Small intestine (tissue), 7 donors: ENCODE measurements at regions not wholly inside any gene's neighbourhood (a gene's known extent, or its start where the extent isn't known, plus 50 kb on each side); places are given as distances from the start of the nearest gene placed in this dataset.

Source experiments
- DNase-seq, 2 donors: peaks; one replicate each; pipeline versions ENCODE4 v3.0.0 to v3.0.0-alpha.2; 2013
- FAIRE-seq: peaks from 2 replicates; lab custom pipeline; 2012; peaks lifted over from hg19 to GRCh38; lab: Jason Lieb, UNC
- H3K27ac ChIP-seq, 3 donors: one replicate each; pipeline ENCODE4 v1.5.1; 2013; ENCODE audit warnings: low read length in 2 of 3, mild to moderate bottlenecking in 2 of 3, control low read depth in 1 of 3, inconsistent platforms in 1 of 3, low read depth in 1 of 3, moderate library complexity in 1 of 3
- H3K27me3 ChIP-seq, 3 donors: one replicate each; pipeline ENCODE4 v1.6.1; 2013; ENCODE audit warnings: low read length in 3 of 3, inconsistent platforms in 1 of 3; ENCODE audit not compliant: control insufficient read depth in 3 of 3, insufficient read depth in 3 of 3
- H3K36me3 ChIP-seq, 3 donors: one replicate each; pipeline ENCODE4 v1.6.1; 2013; ENCODE audit warnings: low read length in 3 of 3, inconsistent platforms in 1 of 3, low read depth in 1 of 3, mild to moderate bottlenecking in 1 of 3, moderate library complexity in 1 of 3; ENCODE audit not compliant: control insufficient read depth in 3 of 3, insufficient read depth in 2 of 3
- H3K4me1 ChIP-seq, 3 donors: one replicate each; pipeline ENCODE4 v1.6.1; 2013; ENCODE audit warnings: low read length in 2 of 3, inconsistent platforms in 1 of 3, low read depth in 1 of 3, mild to moderate bottlenecking in 1 of 3, moderate library complexity in 1 of 3; ENCODE audit not compliant: control insufficient read depth in 3 of 3, insufficient read depth in 2 of 3
- H3K4me3 ChIP-seq, 3 donors: one replicate each; pipeline ENCODE4 v1.5.1; 2013; ENCODE audit warnings: low read length in 3 of 3, control low read depth in 1 of 3, inconsistent platforms in 1 of 3, low read depth in 1 of 3, mild to moderate bottlenecking in 1 of 3, moderate library complexity in 1 of 3
- H3K9me3 ChIP-seq, 2 donors: one replicate each; pipeline ENCODE4 v1.6.1; 2013; ENCODE audit warnings: low read depth in 1 of 2, low read length in 1 of 2; ENCODE audit not compliant: control insufficient read depth in 2 of 2, insufficient read depth in 1 of 2
- WGBS, 3 donors: extraction: QIAGEN DNeasy Blood & Tissue Kit; methylation state at CpG; one replicate each; pipeline ENCODE4 v1.1.7; 2013; 5-methylcytosine and 5-hydroxymethylcytosine counted together
- donor health status: healthy with polysubstance abuse.
- donor health status: control.
- donor health status: control.
- donor health status: Bipolar disorder and iron deficiency.
- donor health status: healthy.

DNA sequence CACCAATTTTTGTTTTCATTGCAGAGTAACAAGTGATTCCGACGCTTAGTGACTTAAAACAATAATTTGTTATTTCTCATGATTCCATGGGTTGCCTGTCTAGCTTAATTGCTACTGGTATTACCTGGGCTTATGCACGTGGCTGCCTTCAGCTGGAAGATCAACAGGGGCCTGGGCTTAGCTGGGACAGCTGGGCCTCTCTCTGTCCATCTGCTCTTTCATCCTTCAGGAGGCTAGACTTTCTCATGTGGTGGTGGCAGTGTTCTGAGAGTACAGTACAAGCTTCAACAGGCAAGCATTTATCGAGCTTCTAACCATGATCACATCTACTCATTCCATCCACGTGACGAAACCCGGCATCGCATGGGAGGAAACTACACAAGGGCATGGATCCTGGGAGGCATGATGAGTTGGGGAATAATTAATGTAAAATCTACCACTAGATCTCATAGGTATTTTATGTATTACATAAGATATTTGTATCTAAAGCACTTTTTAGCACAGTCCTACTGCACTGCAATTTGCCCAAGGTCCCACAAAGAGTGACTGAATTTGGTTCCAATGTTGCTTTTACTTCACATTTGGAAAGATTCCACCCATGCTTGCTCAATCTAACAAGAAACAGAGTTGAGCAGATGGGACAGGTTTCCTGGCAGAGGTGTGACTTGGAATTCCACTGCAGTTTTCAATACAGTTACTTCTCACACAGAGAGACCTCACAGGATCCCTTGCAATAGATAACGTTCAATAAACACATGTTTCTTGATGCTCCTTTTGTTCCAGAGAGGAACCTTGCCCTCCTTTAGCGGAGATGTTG is 153.1 kb upstream of the FRMD6 start:
- Histone ChIP-seq H3K4me1 (no peaks in the 10 kb centered on the region), H3K27ac (no peak overlapping the region), H3K36me3 (no peaks in the 10 kb centered on the region), H3K4me3 (no peak overlapping the region), H3K9me3 (no peaks in the 10 kb centered on the region), H3K27me3 (no peaks in the 10 kb centered on the region)
- WGBS, 3 donors = 74 to 84% (median 76%) methylated on average over 10 of the region's 10 CpGs
- FAIRE-seq (no peak), DNase-seq (no peak)

GRCh38 chr14:51500776-51501175 is 150.9 kb upstream of the FRMD6 start:
- H3K27me3 ChIP-seq = no peaks in the 10 kb centered on the region
- H3K27ac ChIP-seq = no peak overlapping the region
- WGBS, 3 donors = 10 to 69% (median 50%) methylated on average over 1 of the region's 1 CpG
- FAIRE-seq = no peak
- no peak for DNase-seq
- no peak overlapping the region for H3K4me3 ChIP-seq
- H3K9me3 ChIP-seq = no peaks in the 10 kb centered on the region
- H3K4me1 ChIP-seq = no peaks in the 10 kb centered on the region
- H3K36me3 ChIP-seq = no peaks in the 10 kb centered on the region

GRCh38 chr14:51501746-51502145 is 150.0 kb upstream of the FRMD6 start:
- H3K4me1 ChIP-seq = no peaks in the 10 kb centered on the region
- no peak overlapping the region for H3K27ac ChIP-seq
- no peak overlapping the region for H3K4me3 ChIP-seq
- no peak for FAIRE-seq
- H3K9me3 ChIP-seq = no peaks in the 10 kb centered on the region
- H3K36me3 ChIP-seq = no peaks in the 10 kb centered on the region
- H3K27me3 ChIP-seq = no peaks in the 10 kb centered on the region
- no peak for DNase-seq

GRCh38 chr14:51504669-51505068 is 147.0 kb upstream of the FRMD6 start:
- DNase-seq (no peak), FAIRE-seq (no peak)
- Histone ChIP-seq H3K36me3 (no peaks in the 10 kb centered on the region), H3K27me3 (no peaks in the 10 kb centered on the region), H3K4me3 (no peak overlapping the region), H3K9me3 (no peaks in the 10 kb centered on the region), H3K27ac (no peak overlapping the region), H3K4me1 (no peaks in the 10 kb centered on the region)
- 90 to 93% (median 90%) methylated on average over 1 of the region's 1 CpG for WGBS, 3 donors

DNA sequence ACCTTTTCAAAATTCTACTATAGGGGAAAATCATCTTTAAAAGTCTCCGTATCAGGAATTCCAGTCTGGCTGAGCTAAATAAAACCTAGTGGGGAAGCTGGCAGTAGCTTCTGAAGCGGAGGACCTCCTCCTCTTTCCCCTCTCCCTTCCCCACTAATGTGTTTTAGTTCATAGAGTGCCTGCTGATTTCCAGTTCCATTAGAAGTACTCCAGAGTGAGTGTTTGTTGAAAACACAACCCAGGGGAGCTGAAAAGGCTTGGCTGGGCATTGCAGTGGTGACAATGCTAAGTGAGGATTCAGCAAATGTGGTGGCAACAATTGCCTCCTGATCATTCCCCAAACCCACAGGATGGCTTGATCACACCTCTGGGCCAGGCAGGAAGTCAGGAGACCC is 144.2 kb upstream of the FRMD6 start:
- Histone ChIP-seq H3K27me3 (no peaks in the 10 kb centered on the region), H3K9me3 (no peaks in the 10 kb centered on the region), H3K27ac (peak overlapping the region in 2 of 3 donors; percentile 17 to 50), H3K4me3 (no peak overlapping the region), H3K36me3 (no peaks in the 10 kb centered on the region), H3K4me1 (no peaks in the 10 kb centered on the region)
- DNase-seq (no peak), FAIRE-seq (no peak)
- 52 to 83% (median 75%) methylated on average over 2 of the region's 2 CpGs for WGBS, 3 donors

DNA sequence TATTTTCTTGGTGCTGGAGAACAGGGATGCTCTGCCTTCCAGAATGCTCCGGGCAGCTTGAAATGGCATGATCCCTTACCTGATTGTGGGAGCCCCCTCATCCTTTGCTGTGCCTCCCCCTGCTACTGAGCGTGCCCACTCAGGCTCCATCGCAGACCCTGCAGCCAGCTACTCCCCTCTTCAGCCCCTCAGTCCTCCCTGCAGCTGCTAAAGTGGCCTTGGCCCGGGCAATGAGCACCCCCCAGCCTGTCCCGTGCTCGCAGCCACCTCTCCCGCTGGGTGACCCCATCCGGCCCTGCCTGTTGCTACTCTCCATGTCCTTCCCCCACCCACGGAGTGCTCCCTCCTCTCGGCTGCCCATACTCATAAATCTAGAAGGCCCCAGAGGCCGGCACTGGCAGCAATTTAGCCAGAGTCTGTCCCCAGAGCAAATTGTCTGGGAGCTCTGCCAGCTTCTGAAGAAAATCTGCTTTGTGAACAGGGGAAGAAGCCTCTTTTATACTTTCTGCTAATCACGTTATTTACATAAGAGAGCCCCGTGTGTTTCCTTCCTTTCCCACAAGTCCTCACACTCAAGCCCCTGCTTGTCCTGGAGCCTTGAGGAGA is 143.7 kb upstream of the FRMD6 start:
- DNase-seq = peak in 1 of 2 donors; percentile 32
- Histone ChIP-seq H3K36me3 (no peaks in the 10 kb centered on the region), H3K4me3 (no peak overlapping the region), H3K27me3 (no peaks in the 10 kb centered on the region), H3K27ac (peak overlapping the region in 2 of 3 donors; percentile 17 to 50), H3K9me3 (no peaks in the 10 kb centered on the region), H3K4me1 (no peaks in the 10 kb centered on the region)
- WGBS, 3 donors = 35 to 53% (median 43%) methylated on average over 13 of the region's 13 CpGs
- FAIRE-seq = no peak

DNA sequence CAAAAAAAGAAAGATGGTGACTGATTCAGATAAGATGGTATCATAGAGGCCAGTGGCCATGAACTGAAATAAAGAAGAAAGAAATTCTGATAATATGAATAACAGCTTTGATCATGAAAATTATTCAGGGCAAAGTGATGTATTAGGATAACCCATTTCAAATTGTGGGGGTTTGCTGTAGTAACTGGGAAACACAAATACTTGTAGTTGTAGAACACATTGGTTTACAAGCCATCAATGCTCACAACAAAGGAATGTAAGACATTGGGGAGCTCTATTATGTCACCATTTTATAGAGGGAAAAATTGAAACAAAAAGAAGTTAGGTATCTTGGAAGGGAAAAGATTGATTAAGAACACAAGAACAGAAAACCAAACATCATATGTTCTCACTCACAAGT is 140.4 kb upstream of the FRMD6 start:
- H3K27ac ChIP-seq = no peak overlapping the region
- H3K4me1 ChIP-seq = no peaks in the 10 kb centered on the region
- no peaks in the 10 kb centered on the region for H3K27me3 ChIP-seq
- DNase-seq (no peak), FAIRE-seq (no peak)
- H3K9me3 ChIP-seq = no peaks in the 10 kb centered on the region
- H3K4me3 ChIP-seq = no peak overlapping the region
- H3K36me3 ChIP-seq = no peaks in the 10 kb centered on the region

GRCh38 chr14:51512316-51512715 is 139.4 kb upstream of the FRMD6 start:
- H3K27me3 ChIP-seq = no peaks in the 10 kb centered on the region
- FAIRE-seq (no peak), DNase-seq (no peak)
- H3K9me3 ChIP-seq = no peaks in the 10 kb centered on the region
- no peak overlapping the region for H3K4me3 ChIP-seq
- no peak overlapping the region for H3K27ac ChIP-seq
- WGBS, 3 donors = 41 to 52% (median 42%) methylated on average over 2 of the region's 2 CpGs
- H3K4me1 ChIP-seq = no peaks in the 10 kb centered on the region
- no peaks in the 10 kb centered on the region for H3K36me3 ChIP-seq
